ENCODE measurements at regions not wholly inside any gene's neighbourhood (a gene's known extent, or its start where the extent isn't known, plus 50 kb on each side); places are given as distances from the start of the nearest gene placed in this dataset.
"Not testable (repeated sequence)": the region's sequence is repeated elsewhere in the genome, so short reads cannot be mapped to it uniquely, and the experiment has no call there.

- no peak overlapping the region for H3K27ac Mint-ChIP-seq (ENCODE audit: unreplicated experiment)
- H3K4me3 Mint-ChIP-seq (ENCODE audit: unreplicated experiment) = no peak overlapping the region
- peaks cover 1% of the 10 kb centered on the region for H3K27me3 Mint-ChIP-seq (ENCODE audit: unreplicated experiment)
- no peaks in the 10 kb centered on the region for H3K4me1 Mint-ChIP-seq (ENCODE audit: low read depth, unreplicated experiment)
- no peak for DNase-seq
- H3K9me3 Mint-ChIP-seq (ENCODE audit: unreplicated experiment) = peaks cover 4% of the 10 kb centered on the region
- H3K36me3 Mint-ChIP-seq (ENCODE audit: unreplicated experiment) = no peaks in the 10 kb centered on the region
- no peak for TF ChIP-seq CTCF (IDR thresholded peaks at IDR 0.05; ENCODE audit: partially characterized antibody, unreplicated experiment)
These were observed 455.9 kb downstream of the PLPP3 start for GRCh38 chr1:56123421-56123820.

- H3K9me3 Mint-ChIP-seq (ENCODE audit: unreplicated experiment) = peaks cover 4% of the 10 kb centered on the region
- H3K4me3 Mint-ChIP-seq (ENCODE audit: unreplicated experiment) = no peak overlapping the region
- TF ChIP-seq CTCF (IDR thresholded peaks at IDR 0.05; ENCODE audit: partially characterized antibody, unreplicated experiment) = no peak
- no peaks in the 10 kb centered on the region for H3K36me3 Mint-ChIP-seq (ENCODE audit: unreplicated experiment)
- H3K27ac Mint-ChIP-seq (ENCODE audit: unreplicated experiment) = no peak overlapping the region
- peaks cover 1% of the 10 kb centered on the region for H3K27me3 Mint-ChIP-seq (ENCODE audit: unreplicated experiment)
- no peak for DNase-seq
- H3K4me1 Mint-ChIP-seq (ENCODE audit: low read depth, unreplicated experiment) = no peaks in the 10 kb centered on the region
These were observed 459.3 kb downstream of the PLPP3 start for GRCh38 chr1:56120021-56120420.

GRCh38 chr1:56118676-56119075 is 460.7 kb downstream of the PLPP3 start:
- not testable (repeated sequence) for H3K27ac Mint-ChIP-seq (ENCODE audit: unreplicated experiment); DNase-seq; H3K36me3 Mint-ChIP-seq (ENCODE audit: unreplicated experiment); H3K9me3 Mint-ChIP-seq (ENCODE audit: unreplicated experiment); H3K4me1 Mint-ChIP-seq (ENCODE audit: low read depth, unreplicated experiment); H3K4me3 Mint-ChIP-seq (ENCODE audit: unreplicated experiment); H3K27me3 Mint-ChIP-seq (ENCODE audit: unreplicated experiment)

GRCh38 chr1:56115701-56116100 is 463.7 kb downstream of the PLPP3 start:
- no peaks in the 10 kb centered on the region for H3K36me3 Mint-ChIP-seq (ENCODE audit: unreplicated experiment)
- no peak for DNase-seq
- H3K4me1 Mint-ChIP-seq (ENCODE audit: low read depth, unreplicated experiment) = no peaks in the 10 kb centered on the region
- no peak overlapping the region for H3K27ac Mint-ChIP-seq (ENCODE audit: unreplicated experiment)
- no peaks in the 10 kb centered on the region for H3K9me3 Mint-ChIP-seq (ENCODE audit: unreplicated experiment)
- no peak for TF ChIP-seq CTCF (IDR thresholded peaks at IDR 0.05; ENCODE audit: partially characterized antibody, unreplicated experiment)
- H3K4me3 Mint-ChIP-seq (ENCODE audit: unreplicated experiment) = no peak overlapping the region
- peaks cover 1% of the 10 kb centered on the region for H3K27me3 Mint-ChIP-seq (ENCODE audit: unreplicated experiment)

GRCh38 chr1:56113679-56114078 is 465.7 kb downstream of the PLPP3 start:
- H3K27ac Mint-ChIP-seq (ENCODE audit: unreplicated experiment) = no peak overlapping the region
- H3K4me1 Mint-ChIP-seq (ENCODE audit: low read depth, unreplicated experiment) = no peaks in the 10 kb centered on the region
- no peak for DNase-seq
- no peaks in the 10 kb centered on the region for H3K9me3 Mint-ChIP-seq (ENCODE audit: unreplicated experiment)
- no peaks in the 10 kb centered on the region for H3K27me3 Mint-ChIP-seq (ENCODE audit: unreplicated experiment)
- H3K36me3 Mint-ChIP-seq (ENCODE audit: unreplicated experiment) = no peaks in the 10 kb centered on the region
- H3K4me3 Mint-ChIP-seq (ENCODE audit: unreplicated experiment) = no peak overlapping the region
- TF ChIP-seq CTCF (IDR thresholded peaks at IDR 0.05; ENCODE audit: partially characterized antibody, unreplicated experiment) = no peak

GRCh38 chr1:56107275-56107638 is 472.1 kb downstream of the PLPP3 start:
- H3K36me3 Mint-ChIP-seq (ENCODE audit: unreplicated experiment) = peaks cover 23% of the 10 kb centered on the region
- H3K4me1 Mint-ChIP-seq (ENCODE audit: low read depth, unreplicated experiment) = no peaks in the 10 kb centered on the region
- no peaks in the 10 kb centered on the region for H3K9me3 Mint-ChIP-seq (ENCODE audit: unreplicated experiment)
- TF ChIP-seq CTCF (IDR thresholded peaks at IDR 0.05; ENCODE audit: partially characterized antibody, unreplicated experiment) = no peak
- no peaks in the 10 kb centered on the region for H3K27me3 Mint-ChIP-seq (ENCODE audit: unreplicated experiment)
- no peak overlapping the region for H3K4me3 Mint-ChIP-seq (ENCODE audit: unreplicated experiment)
- DNase-seq = no peak
- H3K27ac Mint-ChIP-seq (ENCODE audit: unreplicated experiment) = no peak overlapping the region

All from glutamatergic neuron (in vitro differentiated cells).